ENCODE measurements at regions not wholly inside any gene's neighbourhood (a gene's known extent, or its start where the extent isn't known, plus 50 kb on each side); places are given as distances from the start of the nearest gene placed in this dataset.

GRCh38 chr15:47513471-47513870 is 203.8 kb upstream of the SEMA6D start:
- no peak for DNase-seq (ENCODE audit: extremely low read depth in 1 of 2, low read depth in 1 of 2)

DNA sequence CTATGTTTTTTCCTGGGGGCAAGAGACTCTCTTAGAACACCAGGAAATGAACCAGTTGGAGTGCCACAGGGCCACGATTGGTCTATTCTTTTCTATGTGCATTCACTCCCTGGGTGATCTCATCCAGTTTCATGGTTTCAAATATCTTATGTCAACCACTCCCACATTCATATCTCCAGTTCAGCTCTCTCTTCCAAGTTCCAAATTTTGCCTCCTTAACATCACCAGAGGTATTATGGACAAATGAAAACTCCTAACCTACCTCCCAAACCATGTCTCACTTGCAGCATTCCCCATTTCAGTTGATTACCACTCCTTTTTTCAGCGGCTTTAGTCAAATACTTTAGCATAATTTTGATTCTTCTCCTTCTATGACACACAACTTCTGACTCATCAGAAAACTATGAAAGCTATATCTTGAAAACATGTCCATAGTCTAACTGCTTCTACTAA is 203.1 kb upstream of the SEMA6D start:
- DNase-seq (ENCODE audit: extremely low read depth in 1 of 2, low read depth in 1 of 2) = no peak

- DNase-seq (ENCODE audit: extremely low read depth in 1 of 2, low read depth in 1 of 2) = no peak
These were observed 200.7 kb upstream of the SEMA6D start for GRCh38 chr15:47516558-47516957.

DNA sequence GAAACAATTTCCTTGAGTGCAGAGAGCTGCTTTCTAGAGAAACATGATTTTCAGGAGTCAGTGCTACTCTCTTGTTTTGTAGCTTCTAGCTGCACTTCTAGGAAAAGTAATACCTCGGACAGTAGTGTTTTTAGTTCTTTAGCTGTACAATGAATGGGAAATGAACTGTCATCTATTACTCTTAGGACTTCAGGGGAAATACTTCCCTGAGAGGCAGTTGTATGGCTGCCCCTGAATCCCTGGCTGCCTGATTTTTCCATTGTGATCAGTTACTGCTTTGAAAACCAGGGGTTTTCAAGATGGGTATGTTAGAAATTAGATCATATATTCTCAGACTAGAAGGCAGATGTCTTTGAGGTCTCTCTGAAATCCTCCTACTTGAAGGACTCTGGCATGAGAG is 200.3 kb upstream of the SEMA6D start:
- DNase-seq (ENCODE audit: extremely low read depth in 1 of 2, low read depth in 1 of 2) = no peak

- DNase-seq (ENCODE audit: extremely low read depth in 1 of 2, low read depth in 1 of 2) = no peak
These were observed 199.6 kb upstream of the SEMA6D start for GRCh38 chr15:47517737-47518136.

DNA sequence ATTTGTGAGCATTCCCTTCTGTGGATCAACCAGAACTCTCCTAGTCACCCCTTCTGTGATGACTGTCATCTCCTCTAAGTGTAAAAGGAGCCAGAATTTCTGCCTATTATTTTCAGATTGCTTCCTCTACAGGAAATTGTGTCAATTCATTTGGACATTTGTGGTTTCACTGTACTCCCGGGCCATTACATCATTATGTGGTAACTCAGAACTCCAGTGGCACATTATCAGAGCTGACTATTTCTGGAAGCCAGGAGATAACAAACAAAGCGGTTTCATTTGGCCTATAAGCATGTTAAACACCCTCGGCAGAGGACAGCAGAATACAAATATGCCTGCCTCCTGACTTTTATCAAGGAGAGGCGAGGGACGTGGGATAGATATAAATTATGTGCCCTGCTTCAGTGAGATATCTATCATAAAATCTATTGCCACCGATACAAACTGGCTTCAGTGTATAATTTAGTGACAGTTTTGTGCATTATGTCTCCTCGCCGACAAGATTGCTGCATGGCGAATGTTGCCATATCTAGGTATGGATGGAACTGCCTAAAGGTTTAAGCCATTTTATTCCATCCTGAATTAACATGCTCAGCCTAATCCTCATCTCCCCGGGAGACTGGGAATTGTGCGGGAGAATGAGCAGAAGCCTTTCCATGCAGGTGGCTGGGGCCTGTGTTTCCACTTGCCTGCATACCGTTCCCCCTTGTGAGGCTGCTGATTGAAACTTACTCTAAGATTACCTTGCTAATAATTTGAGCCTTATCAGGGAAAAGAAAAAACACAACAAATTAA is 193.4 kb upstream of the SEMA6D start:
- no peak for DNase-seq (ENCODE audit: extremely low read depth in 1 of 2, low read depth in 1 of 2)

DNA sequence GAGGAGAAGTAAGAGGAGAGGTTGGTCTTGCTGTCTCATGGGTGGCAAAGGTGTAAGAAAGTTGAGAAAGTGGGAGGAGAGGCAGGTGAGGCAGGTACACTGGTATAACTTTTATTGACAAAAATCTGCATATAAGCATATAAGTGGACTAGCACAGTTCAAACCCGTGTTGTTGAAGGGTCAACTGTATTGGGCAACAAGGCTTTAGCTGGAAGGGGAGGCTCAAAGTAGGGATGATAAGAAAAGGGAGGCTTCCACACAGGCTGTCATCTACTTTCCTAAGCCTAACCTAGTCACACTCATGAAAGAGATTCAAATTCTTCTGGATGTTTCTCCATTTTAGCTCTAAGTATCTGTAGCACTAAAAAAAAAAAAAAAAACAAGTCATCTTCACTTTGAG is 188.1 kb upstream of the SEMA6D start:
- no peak for DNase-seq (ENCODE audit: extremely low read depth in 1 of 2, low read depth in 1 of 2)

DNA sequence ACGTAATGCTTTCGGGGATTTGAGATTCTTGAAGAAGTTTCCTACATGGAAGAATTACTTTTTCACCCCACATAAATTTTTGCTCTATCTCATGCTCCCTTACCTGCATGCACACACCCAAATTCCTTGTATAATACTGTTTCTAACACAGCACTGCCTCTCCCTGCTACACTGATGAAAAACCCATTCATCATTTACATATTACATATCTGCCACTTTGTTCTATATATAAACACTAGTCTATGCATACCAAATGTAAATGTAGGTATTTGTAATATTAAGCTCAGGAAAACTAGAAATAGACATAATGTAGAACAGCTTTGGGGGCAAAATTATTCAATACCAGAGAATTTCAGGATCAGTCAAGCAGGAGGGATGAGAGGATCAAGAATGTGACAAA is 182.6 kb upstream of the SEMA6D start:
- no peak for DNase-seq (ENCODE audit: extremely low read depth in 1 of 2, low read depth in 1 of 2)

DNA sequence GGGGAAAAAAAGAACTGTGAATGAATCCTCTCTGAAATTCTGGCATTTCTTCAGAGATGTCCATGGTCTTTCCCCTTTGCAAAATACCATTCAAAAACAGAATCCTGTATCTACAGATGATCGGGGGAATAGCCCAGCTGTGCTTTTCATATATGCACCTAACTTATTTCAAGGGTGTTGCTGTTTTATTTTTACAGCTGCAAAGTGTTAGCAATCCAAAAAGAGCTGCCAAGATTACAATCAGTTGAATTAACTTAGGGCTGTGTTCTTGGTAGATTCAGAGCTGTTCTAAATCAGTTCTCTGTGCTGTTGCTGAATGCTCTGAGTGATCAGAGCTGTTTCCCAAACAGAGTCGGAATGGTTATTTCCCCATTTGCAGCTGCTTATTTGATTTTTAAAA is 175.7 kb upstream of the SEMA6D start:
- no peak for DNase-seq (ENCODE audit: extremely low read depth in 1 of 2, low read depth in 1 of 2)

DNA sequence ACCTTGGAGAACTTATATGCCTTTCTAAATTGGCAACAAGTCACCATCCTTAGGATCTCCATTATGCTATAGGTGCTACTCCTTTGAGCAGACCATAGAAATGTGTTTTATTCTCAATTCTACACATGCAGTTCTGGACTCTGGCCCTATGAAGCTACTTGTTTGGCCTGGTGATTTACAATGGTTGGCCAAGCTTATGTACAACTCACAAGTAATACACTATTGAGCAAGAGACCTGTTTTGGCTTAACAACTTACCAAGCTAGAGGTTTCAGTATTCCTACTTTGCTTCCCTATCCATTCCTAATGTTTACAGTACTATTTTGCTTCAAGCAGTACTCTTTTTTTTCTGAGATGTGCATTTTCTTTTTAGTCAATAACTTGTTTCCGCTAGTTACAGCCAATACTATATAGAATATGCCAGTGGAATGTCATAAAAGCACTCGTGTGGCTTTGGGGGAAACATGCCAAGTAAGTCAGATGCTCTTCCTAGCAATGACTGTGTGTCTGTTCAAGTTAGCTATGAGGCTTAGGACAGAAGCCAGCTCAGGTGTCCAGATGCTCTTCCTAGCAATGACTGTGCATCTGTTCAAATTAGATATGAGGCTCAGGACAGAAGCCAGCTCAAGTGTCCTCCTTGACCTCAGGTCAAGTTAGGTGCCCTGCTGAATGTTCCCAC is 174.9 kb upstream of the SEMA6D start:
- DNase-seq (ENCODE audit: extremely low read depth in 1 of 2, low read depth in 1 of 2) = no peak

- no peak for DNase-seq (ENCODE audit: extremely low read depth in 1 of 2, low read depth in 1 of 2)
These were observed 169.1 kb upstream of the SEMA6D start for GRCh38 chr15:47548231-47548630.

- no peak for DNase-seq (ENCODE audit: extremely low read depth in 1 of 2, low read depth in 1 of 2)
These were observed 168.3 kb upstream of the SEMA6D start for GRCh38 chr15:47548986-47549385.

DNA sequence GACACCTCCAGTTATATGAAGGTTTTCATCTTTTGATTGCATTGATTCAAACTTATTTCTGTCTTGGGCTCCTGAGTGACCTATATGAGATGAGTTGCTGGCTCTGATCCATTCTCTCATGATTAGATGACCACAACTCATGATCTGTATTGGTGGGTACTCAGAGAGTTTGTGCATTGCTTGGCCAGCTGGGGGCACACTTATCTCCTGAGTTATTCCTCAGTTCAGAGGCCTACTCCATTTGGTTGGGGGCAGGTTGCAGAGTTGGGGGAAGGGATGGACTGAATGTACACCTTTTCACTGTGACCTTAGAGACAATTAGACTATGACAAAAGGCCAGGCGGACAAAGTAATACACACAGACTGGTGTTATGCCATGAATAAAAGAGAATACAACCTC is 166.2 kb upstream of the SEMA6D start:
- DNase-seq (ENCODE audit: extremely low read depth in 1 of 2, low read depth in 1 of 2) = no peak

GRCh38 chr15:47551546-47551945 is 165.8 kb upstream of the SEMA6D start:
- DNase-seq (ENCODE audit: extremely low read depth in 1 of 2, low read depth in 1 of 2) = no peak

DNA sequence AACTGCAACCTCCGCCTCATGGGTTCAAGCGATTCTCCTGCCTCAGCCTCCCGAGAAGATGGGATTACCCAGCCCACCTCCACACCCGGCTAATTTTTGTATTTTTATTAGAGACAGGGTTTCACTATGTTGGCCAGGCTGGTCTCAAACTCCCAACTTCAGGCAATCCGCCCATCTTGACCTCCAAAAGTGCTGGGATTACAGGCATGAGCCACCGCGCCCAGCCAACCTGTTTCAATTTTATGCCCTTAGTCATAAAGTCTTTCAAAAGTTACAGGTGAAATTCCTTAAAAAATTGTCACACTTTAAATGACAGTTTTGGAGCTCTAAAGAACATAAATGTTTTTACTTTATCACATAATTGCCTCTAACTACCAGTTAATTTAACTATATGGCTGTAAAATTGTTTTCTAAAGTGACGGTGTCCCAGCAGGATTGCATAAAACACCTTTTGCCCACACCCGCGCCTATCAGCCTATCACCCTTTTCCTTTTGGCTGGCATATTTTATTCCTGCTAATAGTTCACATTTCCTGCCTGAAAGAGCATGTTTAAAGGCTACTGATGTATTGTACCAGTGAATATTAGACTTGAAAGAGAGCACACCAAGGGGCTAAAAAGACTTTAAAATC is 164.2 kb upstream of the SEMA6D start:
- DNase-seq (ENCODE audit: extremely low read depth in 1 of 2, low read depth in 1 of 2) = no peak

GRCh38 chr15:47553947-47554346 is 163.4 kb upstream of the SEMA6D start:
- DNase-seq (ENCODE audit: extremely low read depth in 1 of 2, low read depth in 1 of 2) = no peak

GRCh38 chr15:47561102-47561501 is 156.2 kb upstream of the SEMA6D start:
- no peak for DNase-seq (ENCODE audit: extremely low read depth in 1 of 2, low read depth in 1 of 2)

DNA sequence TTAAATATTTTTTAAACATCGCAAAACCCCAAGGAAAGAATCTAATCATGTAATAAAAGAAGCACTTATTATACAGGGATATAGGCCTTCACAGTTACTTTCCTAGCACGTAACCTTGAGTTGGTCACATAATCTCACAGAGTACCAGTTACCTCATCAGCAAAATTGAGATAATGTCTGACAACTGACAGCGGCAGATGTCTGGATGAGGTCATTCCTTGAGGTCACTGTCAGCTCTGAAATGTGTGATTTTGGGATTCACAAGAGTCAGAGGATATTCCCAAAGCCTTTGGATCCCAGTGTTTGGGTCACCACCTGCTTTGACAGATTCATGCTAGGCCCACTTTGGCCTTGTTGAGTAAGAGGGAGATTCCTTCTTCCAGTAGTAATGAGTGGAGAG is 151.4 kb upstream of the SEMA6D start:
- no peak for DNase-seq (ENCODE audit: extremely low read depth in 1 of 2, low read depth in 1 of 2)

DNA sequence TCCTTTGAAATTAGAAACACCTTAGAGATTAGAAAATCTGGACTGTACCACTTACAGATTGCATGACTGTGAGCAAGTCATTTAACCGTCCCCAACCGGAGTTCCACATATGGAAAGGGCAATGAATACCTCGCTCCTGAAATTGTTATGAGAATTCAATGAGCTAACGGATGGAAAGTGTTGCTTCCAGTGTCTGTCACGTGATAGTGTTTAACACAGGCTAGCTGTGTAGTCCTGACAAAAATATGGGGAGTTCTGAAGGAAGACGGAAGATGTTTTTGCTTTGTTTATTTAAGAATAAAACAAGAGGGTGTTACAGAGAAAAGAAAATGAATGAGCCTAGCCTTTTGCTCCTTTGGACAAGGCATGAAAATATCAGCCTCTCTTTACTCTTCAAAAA is 150.7 kb upstream of the SEMA6D start:
- DNase-seq (ENCODE audit: extremely low read depth in 1 of 2, low read depth in 1 of 2) = no peak

GRCh38 chr15:47568030-47568429 is 149.3 kb upstream of the SEMA6D start:
- DNase-seq (ENCODE audit: extremely low read depth in 1 of 2, low read depth in 1 of 2) = no peak

DNA sequence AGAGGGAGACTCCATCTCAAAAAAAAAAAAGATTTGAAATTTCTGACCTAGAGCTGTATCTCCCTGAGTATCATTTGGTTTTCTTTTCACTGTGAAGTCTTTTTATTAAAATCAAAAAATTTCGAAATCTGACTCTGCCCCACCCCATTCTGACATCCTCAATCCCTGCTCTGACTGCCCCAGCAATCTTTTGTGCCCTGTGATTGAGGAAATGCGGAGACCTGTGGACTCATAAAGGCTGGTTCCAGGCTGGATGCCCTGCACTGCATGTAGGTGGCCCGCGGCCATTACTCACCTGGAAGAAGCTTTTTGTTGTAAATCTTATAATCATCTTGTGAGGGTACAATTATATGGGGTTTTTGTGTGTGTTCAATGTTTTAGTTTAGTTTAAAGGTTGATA is 147.3 kb upstream of the SEMA6D start:
- no peak for DNase-seq (ENCODE audit: extremely low read depth in 1 of 2, low read depth in 1 of 2)

GRCh38 chr15:47570451-47570850 is 146.9 kb upstream of the SEMA6D start:
- no peak for DNase-seq (ENCODE audit: extremely low read depth in 1 of 2, low read depth in 1 of 2)
